ENCODE measurements at regions not wholly inside any gene's neighbourhood (a gene's known extent, or its start where the extent isn't known, plus 50 kb on each side); places are given as distances from the start of the nearest gene placed in this dataset.
"Not testable (repeated sequence)": the region's sequence is repeated elsewhere in the genome, so short reads cannot be mapped to it uniquely, and the experiment has no call there.

DNA sequence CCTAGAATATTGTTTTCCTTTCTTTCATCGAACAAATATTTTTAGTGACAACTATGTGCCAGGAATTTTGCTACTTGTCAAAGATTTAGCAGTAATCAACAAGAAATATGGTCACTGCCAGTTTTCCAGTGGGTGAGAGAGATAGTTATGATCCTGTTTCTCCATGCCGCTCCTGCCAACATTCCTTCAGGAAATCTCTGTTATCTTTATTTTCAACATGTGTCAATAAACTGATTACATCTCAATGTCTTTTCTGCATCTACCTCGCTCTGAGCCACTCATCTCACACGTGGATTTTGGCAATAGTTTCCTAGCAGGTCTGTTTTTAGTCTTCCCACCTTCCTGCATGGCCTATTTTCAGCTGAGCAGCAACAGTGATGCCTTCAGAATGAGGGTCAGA lies 650.0 kb upstream of the STXBP6 start:
- Mint-ChIP-seq H3K27ac (ENCODE audit: unreplicated experiment) (no peak overlapping the region), H3K4me3 (ENCODE audit: low read depth, unreplicated experiment) (no peak overlapping the region)
- TF ChIP-seq, protein P1, sequence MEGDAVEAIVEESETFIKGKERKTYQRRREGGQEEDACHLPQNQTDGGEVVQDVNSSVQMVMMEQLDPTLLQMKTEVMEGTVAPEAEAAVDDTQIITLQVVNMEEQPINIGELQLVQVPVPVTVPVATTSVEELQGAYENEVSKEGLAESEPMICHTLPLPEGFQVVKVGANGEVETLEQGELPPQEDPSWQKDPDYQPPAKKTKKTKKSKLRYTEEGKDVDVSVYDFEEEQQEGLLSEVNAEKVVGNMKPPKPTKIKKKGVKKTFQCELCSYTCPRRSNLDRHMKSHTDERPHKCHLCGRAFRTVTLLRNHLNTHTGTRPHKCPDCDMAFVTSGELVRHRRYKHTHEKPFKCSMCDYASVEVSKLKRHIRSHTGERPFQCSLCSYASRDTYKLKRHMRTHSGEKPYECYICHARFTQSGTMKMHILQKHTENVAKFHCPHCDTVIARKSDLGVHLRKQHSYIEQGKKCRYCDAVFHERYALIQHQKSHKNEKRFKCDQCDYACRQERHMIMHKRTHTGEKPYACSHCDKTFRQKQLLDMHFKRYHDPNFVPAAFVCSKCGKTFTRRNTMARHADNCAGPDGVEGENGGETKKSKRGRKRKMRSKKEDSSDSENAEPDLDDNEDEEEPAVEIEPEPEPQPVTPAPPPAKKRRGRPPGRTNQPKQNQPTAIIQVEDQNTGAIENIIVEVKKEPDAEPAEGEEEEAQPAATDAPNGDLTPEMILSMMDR (IDR thresholded peaks at IDR 0.05; ENCODE audit: unreplicated experiment) = no peak

DNA sequence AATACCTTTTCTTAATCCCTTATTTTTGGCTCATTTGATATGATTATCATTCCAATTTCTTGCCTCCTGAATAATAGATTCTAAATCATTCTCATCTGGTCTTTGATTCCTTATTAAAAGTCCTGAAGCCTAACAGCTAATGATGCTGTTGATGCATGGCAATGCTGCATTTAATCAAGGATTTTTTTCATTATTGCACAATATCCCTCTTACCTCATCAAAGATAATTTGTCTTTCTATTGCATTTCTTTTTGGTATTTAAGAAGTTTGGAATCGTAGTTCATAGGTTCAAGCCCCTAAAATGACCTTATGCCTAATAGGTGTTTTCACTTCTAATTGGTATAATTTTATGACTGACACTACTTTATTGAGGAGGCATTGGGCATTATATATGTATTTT lies 648.2 kb upstream of the STXBP6 start:
- H3K4me3 Mint-ChIP-seq (ENCODE audit: low read depth, unreplicated experiment) = no peak overlapping the region
- CTCF ChIA-PET = no interaction called here
- TF ChIP-seq, protein P1 (IDR thresholded peaks at IDR 0.05; ENCODE audit: unreplicated experiment) = no peak
- H3K36me3 Mint-ChIP-seq (ENCODE audit: insufficient read depth, unreplicated experiment) = no peaks in the 10 kb centered on the region
- H3K27me3 Mint-ChIP-seq (ENCODE audit: unreplicated experiment) = no peaks in the 10 kb centered on the region
- intact Hi-C loops (cut with micrococcal nuclease; ENCODE audit: unreplicated experiment) = no loop called here
- DNase-seq = no peak
- no TSS peak for BruUV-seq (replicated peaks)
- peaks cover 9% of the 10 kb centered on the region for H3K9me3 Mint-ChIP-seq (ENCODE audit: low read depth, unreplicated experiment)
- H3K27ac Mint-ChIP-seq (ENCODE audit: unreplicated experiment) = no peak overlapping the region
- H3K4me1 Mint-ChIP-seq (ENCODE audit: low read depth, unreplicated experiment) = no peaks in the 10 kb centered on the region

More for the DNA sequence above, 650.0 kb upstream of the STXBP6 start:
- BruUV-seq (replicated peaks) = no TSS peak
- CTCF ChIA-PET = no interaction called here
- Mint-ChIP-seq H3K27me3 (ENCODE audit: unreplicated experiment) (no peaks in the 10 kb centered on the region), H3K9me3 (ENCODE audit: low read depth, unreplicated experiment) (peaks cover 6% of the 10 kb centered on the region), H3K36me3 (ENCODE audit: insufficient read depth, unreplicated experiment) (no peaks in the 10 kb centered on the region), H3K4me1 (ENCODE audit: low read depth, unreplicated experiment) (no peaks in the 10 kb centered on the region)
- DNase-seq = no peak
- intact Hi-C loops (cut with micrococcal nuclease; ENCODE audit: unreplicated experiment) = no loop called here

DNA sequence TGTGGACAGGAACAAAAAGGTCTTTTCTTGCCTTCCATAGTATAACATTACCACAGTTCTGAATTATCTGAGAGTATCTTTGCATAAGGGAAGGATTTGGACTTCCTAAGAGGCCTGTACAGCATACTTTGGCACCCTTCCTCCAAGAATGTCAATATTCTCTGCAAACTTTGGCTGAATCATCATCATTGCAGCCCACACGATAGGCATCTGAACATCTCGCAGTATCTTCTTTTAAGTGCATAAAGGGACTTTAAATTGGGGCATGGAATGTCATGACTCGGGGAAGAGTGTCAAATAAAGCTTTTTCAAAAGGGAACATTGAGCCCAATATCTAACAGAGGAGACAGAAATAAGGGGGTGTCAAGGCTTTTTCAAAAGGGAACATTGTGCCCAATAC lies 646.2 kb upstream of the STXBP6 start:
- no peak for DNase-seq
- no peaks in the 10 kb centered on the region for H3K27me3 Mint-ChIP-seq (ENCODE audit: unreplicated experiment)
- no peaks in the 10 kb centered on the region for H3K4me1 Mint-ChIP-seq (ENCODE audit: low read depth, unreplicated experiment)
- no peaks in the 10 kb centered on the region for H3K36me3 Mint-ChIP-seq (ENCODE audit: insufficient read depth, unreplicated experiment)
- BruUV-seq (replicated peaks) = no TSS peak
- no peak overlapping the region for H3K4me3 Mint-ChIP-seq (ENCODE audit: low read depth, unreplicated experiment)
- H3K27ac Mint-ChIP-seq (ENCODE audit: unreplicated experiment) = no peak overlapping the region
- CTCF ChIA-PET = no interaction called here
- TF ChIP-seq, protein P1 (IDR thresholded peaks at IDR 0.05; ENCODE audit: unreplicated experiment) = no peak
- H3K9me3 Mint-ChIP-seq (ENCODE audit: low read depth, unreplicated experiment) = peaks cover 16% of the 10 kb centered on the region
- intact Hi-C loops (cut with micrococcal nuclease; ENCODE audit: unreplicated experiment) = no loop called here

DNA sequence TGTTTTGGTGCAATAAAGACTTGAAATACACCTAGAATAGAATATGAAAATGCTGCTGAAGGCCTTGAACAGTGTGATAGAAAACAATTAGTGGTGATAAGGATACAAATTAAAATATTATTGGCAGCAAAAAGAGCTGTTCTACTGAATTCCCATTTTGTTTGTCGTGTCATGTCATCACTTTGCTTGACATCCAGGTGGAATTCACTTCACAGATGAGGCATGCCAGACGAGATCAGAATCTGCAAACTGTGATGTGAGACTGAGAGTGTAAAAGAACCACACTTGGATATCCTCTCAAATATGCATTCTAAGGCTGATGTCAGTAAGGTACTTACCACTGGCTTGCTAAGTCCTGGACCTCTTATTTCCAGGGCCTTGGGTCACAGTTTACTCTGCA lies 635.1 kb upstream of the STXBP6 start:
- CTCF ChIA-PET = no interaction called here
- H3K27ac Mint-ChIP-seq (ENCODE audit: unreplicated experiment) = no peak overlapping the region
- H3K4me3 Mint-ChIP-seq (ENCODE audit: low read depth, unreplicated experiment) = no peak overlapping the region
- H3K27me3 Mint-ChIP-seq (ENCODE audit: unreplicated experiment) = no peaks in the 10 kb centered on the region
- intact Hi-C loops (cut with micrococcal nuclease; ENCODE audit: unreplicated experiment) = no loop called here
- no TSS peak for BruUV-seq (replicated peaks)
- no peaks in the 10 kb centered on the region for H3K36me3 Mint-ChIP-seq (ENCODE audit: insufficient read depth, unreplicated experiment)
- H3K4me1 Mint-ChIP-seq (ENCODE audit: low read depth, unreplicated experiment) = no peaks in the 10 kb centered on the region
- peaks cover 10% of the 10 kb centered on the region for H3K9me3 Mint-ChIP-seq (ENCODE audit: low read depth, unreplicated experiment)
- DNase-seq = no peak
- TF ChIP-seq, protein P1 (IDR thresholded peaks at IDR 0.05; ENCODE audit: unreplicated experiment) = no peak

DNA sequence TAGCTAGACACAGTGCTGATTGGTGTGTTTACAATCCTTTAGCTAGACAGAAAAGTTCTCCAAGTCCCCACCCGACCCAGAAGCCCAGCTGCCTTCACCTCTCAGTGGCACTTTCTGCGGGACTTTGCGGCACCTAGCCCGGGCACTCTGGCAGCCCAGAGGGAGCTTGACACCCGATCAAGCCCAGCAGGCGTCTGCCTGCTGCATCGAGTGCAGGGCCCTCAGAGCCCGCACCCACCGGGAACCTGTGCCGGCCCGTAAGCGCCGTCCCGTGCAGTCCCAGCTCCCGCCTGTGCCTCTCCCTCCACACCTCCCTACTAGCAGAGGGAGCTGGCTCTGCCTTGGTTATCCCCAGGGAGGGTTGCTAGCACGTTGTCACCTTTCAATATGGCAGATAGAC lies 631.0 kb upstream of the STXBP6 start:
- TF ChIP-seq, protein P1 (IDR thresholded peaks at IDR 0.05; ENCODE audit: unreplicated experiment) = no peak
- Mint-ChIP-seq H3K9me3 (ENCODE audit: low read depth, unreplicated experiment) (peaks cover 8% of the 10 kb centered on the region), H3K4me1 (ENCODE audit: low read depth, unreplicated experiment) (no peaks in the 10 kb centered on the region), H3K36me3 (ENCODE audit: insufficient read depth, unreplicated experiment) (no peaks in the 10 kb centered on the region), H3K27ac (ENCODE audit: unreplicated experiment) (no peak overlapping the region), H3K4me3 (ENCODE audit: low read depth, unreplicated experiment) (no peak overlapping the region), H3K27me3 (ENCODE audit: unreplicated experiment) (no peaks in the 10 kb centered on the region)
- DNase-seq = no peak
- intact Hi-C loops (cut with micrococcal nuclease; ENCODE audit: unreplicated experiment) = no loop called here
- no TSS peak for BruUV-seq (replicated peaks)
- CTCF ChIA-PET = no interaction called here

DNA sequence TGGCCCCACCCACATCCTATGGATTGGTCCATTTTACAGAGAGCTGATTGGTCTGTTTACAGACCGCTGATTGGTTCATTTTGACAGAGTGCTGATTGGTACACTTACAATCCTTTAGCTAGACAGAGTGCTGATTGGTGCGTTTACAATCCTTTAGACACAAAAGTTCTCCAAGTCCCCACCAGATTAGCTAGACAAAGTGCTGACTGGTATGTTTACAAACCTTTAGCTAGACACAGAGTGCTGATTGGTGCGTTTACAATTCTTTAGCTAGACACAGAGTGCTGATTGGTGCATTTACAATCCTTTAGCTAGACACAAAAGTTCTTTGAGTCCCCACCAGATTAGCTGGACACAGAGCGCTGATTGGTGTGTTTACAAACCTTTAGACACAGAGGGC lies 630.6 kb upstream of the STXBP6 start:
- H3K27ac Mint-ChIP-seq (ENCODE audit: unreplicated experiment); CTCF ChIA-PET; H3K4me3 Mint-ChIP-seq (ENCODE audit: low read depth, unreplicated experiment); intact Hi-C loops (cut with micrococcal nuclease; ENCODE audit: unreplicated experiment); H3K27me3 Mint-ChIP-seq (ENCODE audit: unreplicated experiment); H3K9me3 Mint-ChIP-seq (ENCODE audit: low read depth, unreplicated experiment); DNase-seq; BruUV-seq (replicated peaks); H3K4me1 Mint-ChIP-seq (ENCODE audit: low read depth, unreplicated experiment); H3K36me3 Mint-ChIP-seq (ENCODE audit: insufficient read depth, unreplicated experiment): not testable (repeated sequence)

Measured in Calu3 (cell line).